SU-DHL-6 (cell line): ENCODE measurements at regions not wholly inside any gene's neighbourhood (a gene's known extent, or its start where the extent isn't known, plus 50 kb on each side); places are given as distances from the start of the nearest gene placed in this dataset.

Experiments used
- CTCF ChIP-seq: fragments of 200-600 bp; sonication (generic); IDR thresholded peaks from one replicate; pipeline ENCODE4 v1.5.1; 2017; ENCODE audit warnings: antibody characterized with exemption, mild to moderate bottlenecking, low read length, moderate library complexity; ENCODE audit not compliant: insufficient read depth, poor library complexity, severe bottlenecking
- EZH2phosphoT487 ChIP-seq: fragments of 200-600 bp; sonication (generic), shearing (Covaris generic); conservative IDR thresholded peaks from 2 replicates; pipeline ENCODE4 v1.6.1; 2018; ENCODE audit warnings: mild to moderate bottlenecking, antibody characterized with exemption, low read length, moderate library complexity, mixed read lengths

- TF ChIP-seq CTCF: no peak
- TF ChIP-seq EZH2phosphoT487: no peak
Measured at GRCh38 chr3:68088216-68088615, 433.8 kb upstream of the SUCLG2 start.
